B cell (primary cell): ENCODE measurements at regions not wholly inside any gene's neighbourhood (a gene's known extent, or its start where the extent isn't known, plus 50 kb on each side); places are given as distances from the start of the nearest gene placed in this dataset.
"Not testable (repeated sequence)": the region's sequence is repeated elsewhere in the genome, so short reads cannot be mapped to it uniquely, and the experiment has no call there.

ENCODE experiments used
- CTCF ChIP-seq: fragments of 200-600 bp; IDR thresholded peaks from one replicate; pipeline ENCODE4 v1.8.0; 2022; ENCODE audit warnings: antibody characterized with exemption, mild to moderate bottlenecking
- EZH2 ChIP-seq: IDR thresholded peaks from 2 replicates; pipeline ENCODE4 v1.6.1; 2012; ENCODE audit warnings: borderline replicate concordance, low read depth, mild to moderate bottlenecking, moderate library complexity, low read length; ENCODE audit not compliant: insufficient read depth, poor library complexity, severe bottlenecking

- not testable (repeated sequence) for TF ChIP-seq CTCF, EZH2
Observed at GRCh38 chr20:53669517-53670313, 76.1 kb upstream of the ZNF217 start.
